Endothelial cell of umbilical vein (primary cell): ENCODE measurements at regions not wholly inside any gene's neighbourhood (a gene's known extent, or its start where the extent isn't known, plus 50 kb on each side); places are given as distances from the start of the nearest gene placed in this dataset.

Experiments used
- BruUV-seq: library from RNA; stranded (reverse); fragments of 400-500 nt; replicated peaks from 2 replicates; lab custom pipeline; 2021; lab: Mats Ljungman, UMichigan
- CTCF ChIA-PET: fragments of 300-600, 350-600 bp; sonication (Branson Sonifier 250); formaldehyde crosslinking; loops from one replicate; lab custom pipeline; 2021; ENCODE audit warnings: antibody characterized with exemption, inconsistent platforms; lab: Charles Lee
- POLR2A ChIA-PET: fragments of 300-600, 350-600 bp; sonication (Branson Sonifier 250); formaldehyde crosslinking; loops from one replicate; lab custom pipeline; 2021; ENCODE audit warnings: antibody characterized with exemption, inconsistent platforms; lab: Charles Lee
- DNase-seq: peaks from one replicate; pipeline ENCODE4 v3.0.0-alpha.2; 2011; ENCODE audit warnings: low read depth, low spot score
- FAIRE-seq: peaks from 2 replicates; lab custom pipeline; 2011; peaks lifted over from hg19 to GRCh38; lab: Jason Lieb, UNC
- H2AFZ ChIP-seq: 2 replicates; pipeline ENCODE4 v1.6.0; 2012; ENCODE audit warnings: low read depth, low read length, control low read depth, inconsistent platforms
- H3K27ac ChIP-seq: 2 replicates; pipeline ENCODE4 v1.5.1; 2011; ENCODE audit warnings: low read depth, mild to moderate bottlenecking, control low read depth, low read length, moderate library complexity; ENCODE audit not compliant: insufficient read depth
- H3K27me3 ChIP-seq, 2 experiments: 2 replicates each; pipeline versions ENCODE4 v1.6.0 to v1.6.1; 2011; ENCODE audit warnings: low read length in 2 of 2, mixed read lengths in 1 of 2; ENCODE audit not compliant: control insufficient read depth in 2 of 2, insufficient read depth in 2 of 2
- H3K36me3 ChIP-seq, 2 experiments: 2 replicates in 1 of 2; 3 replicates in 1 of 2; pipeline ENCODE4 v1.5.1; 2011; ENCODE audit warnings: low read length in 2 of 2, mild to moderate bottlenecking in 1 of 2, moderate library complexity in 1 of 2; ENCODE audit not compliant: control insufficient read depth in 2 of 2, insufficient read depth in 2 of 2; ENCODE audit errors: extremely low read depth in 1 of 2
- H3K4me1 ChIP-seq: 3 replicates; pipeline ENCODE4 v1.5.1; 2011; ENCODE audit warnings: mild to moderate bottlenecking, low read length; ENCODE audit not compliant: control insufficient read depth, insufficient read depth; ENCODE audit errors: extremely low read depth
- H3K4me2 ChIP-seq: 2 replicates; pipeline ENCODE4 v1.6.1; 2011; ENCODE audit warnings: low read length, control low read depth, mixed read lengths; ENCODE audit not compliant: insufficient read depth
- H3K4me3 ChIP-seq, 3 experiments: fragments of 200-600 bp in 1 of 3; sonication (generic), shearing (Covaris generic) in 1 of 3; replicated peaks in 1 of 3; 2 replicates each; pipeline ENCODE4 v1.5.1; 2011 to 2016; ENCODE audit warnings: control low read depth in 3 of 3, low read length in 3 of 3, mild to moderate bottlenecking in 2 of 3, inconsistent platforms in 1 of 3, low read depth in 1 of 3, moderate library complexity in 1 of 3; ENCODE audit not compliant: insufficient read depth in 1 of 3
- H3K79me2 ChIP-seq: 2 replicates; pipeline ENCODE4 v1.6.0; 2012; ENCODE audit warnings: low read length, inconsistent platforms; ENCODE audit not compliant: control insufficient read depth, insufficient read depth
- H3K9ac ChIP-seq: replicated peaks from 2 replicates; pipeline ENCODE3; 2011; ENCODE audit warnings: low read length, control low read depth; ENCODE audit not compliant: insufficient read depth; ENCODE audit errors: extremely low read depth
- H3K9me1 ChIP-seq: replicated peaks from 3 replicates; pipeline ENCODE4 v1.6.0; 2011; ENCODE audit warnings: mild to moderate bottlenecking, low read length; ENCODE audit not compliant: control insufficient read depth, insufficient read depth; ENCODE audit errors: extremely low read depth
- H3K9me3 ChIP-seq: replicated peaks from 2 replicates; pipeline ENCODE4 v1.5.1; 2012; ENCODE audit warnings: low read length, inconsistent platforms; ENCODE audit not compliant: control insufficient read depth, insufficient read depth
- H4K20me1 ChIP-seq: replicated peaks from 2 replicates; pipeline ENCODE3; 2011; ENCODE audit warnings: mild to moderate bottlenecking, low read length; ENCODE audit not compliant: control insufficient read depth, insufficient read depth; ENCODE audit errors: extremely low read depth
- EZH2 ChIP-seq: IDR thresholded peaks from 2 replicates; pipeline ENCODE4 v1.6.1; 2012; ENCODE audit warnings: borderline replicate concordance, low read depth, mild to moderate bottlenecking, moderate library complexity, low read length, inconsistent platforms; ENCODE audit not compliant: severe bottlenecking
- FOS ChIP-seq: IDR thresholded peaks from 2 replicates; pipeline ENCODE4 v1.6.1; 2011; ENCODE audit warnings: mild to moderate bottlenecking, low read length, moderate library complexity, borderline replicate concordance; ENCODE audit not compliant: insufficient read depth
- GATA2 ChIP-seq: IDR thresholded peaks from 2 replicates; pipeline ENCODE4 v1.7.0; 2011; ENCODE audit warnings: low read depth, mild to moderate bottlenecking, moderate library complexity, mixed read lengths, low read length; ENCODE audit not compliant: insufficient read length, insufficient read depth
- JUN ChIP-seq: IDR thresholded peaks from 2 replicates; pipeline ENCODE4 v1.6.1; 2011; ENCODE audit warnings: borderline replicate concordance, low read depth; ENCODE audit not compliant: insufficient read length, insufficient read depth
- MYC ChIP-seq: IDR thresholded peaks from one replicate; pipeline ENCODE4 v1.6.1; 2011; ENCODE audit warnings: mild to moderate bottlenecking, low read depth, low read length
- POLR2A ChIP-seq: IDR thresholded peaks from 2 replicates; pipeline ENCODE4 v1.6.1; 2012; ENCODE audit warnings: low read depth, mild to moderate bottlenecking, control low read depth, low read length
- POLR2AphosphoS5 ChIP-seq: IDR thresholded peaks from 2 replicates; pipeline ENCODE4 v1.6.1; 2012; ENCODE audit warnings: low read depth, mild to moderate bottlenecking, control low read depth, low read length, moderate library complexity; ENCODE audit not compliant: insufficient read depth
- dilution Hi-C: fragments of 300-500 bp; cut with MboI; formaldehyde crosslinking; loops from one replicate; pipeline ENCODE4 v1.15.0; 2019; ENCODE audit warnings: low sequenced_read_pairs; ENCODE audit not compliant: extremely low pct_ligation_motif_present
- intact Hi-C: fragments of 100-400 bp; cut with micrococcal nuclease; formaldehyde crosslinking; loops from one replicate; pipeline ENCODE4 v1.10.0; 2022
- TF ChIP-seq, protein P1 (sequence below): IDR thresholded peaks from 2 replicates; pipeline ENCODE4 v1.6.1; 2011; ENCODE audit not compliant: insufficient read depth, insufficient read length
- TF ChIP-seq, protein P2 (sequence below), 2 donors: IDR thresholded peaks; 1 replicate in 1 of 2; 2 replicates in 1 of 2; pipeline ENCODE4 v1.5.1; 2011; ENCODE audit warnings: low read length in 2 of 2, mild to moderate bottlenecking in 2 of 2, moderate library complexity in 2 of 2, control low read depth in 1 of 2, inconsistent platforms in 1 of 2, low read depth in 1 of 2; ENCODE audit not compliant: insufficient read depth in 1 of 2; ENCODE audit errors: extremely low read depth in 1 of 2

DNA sequence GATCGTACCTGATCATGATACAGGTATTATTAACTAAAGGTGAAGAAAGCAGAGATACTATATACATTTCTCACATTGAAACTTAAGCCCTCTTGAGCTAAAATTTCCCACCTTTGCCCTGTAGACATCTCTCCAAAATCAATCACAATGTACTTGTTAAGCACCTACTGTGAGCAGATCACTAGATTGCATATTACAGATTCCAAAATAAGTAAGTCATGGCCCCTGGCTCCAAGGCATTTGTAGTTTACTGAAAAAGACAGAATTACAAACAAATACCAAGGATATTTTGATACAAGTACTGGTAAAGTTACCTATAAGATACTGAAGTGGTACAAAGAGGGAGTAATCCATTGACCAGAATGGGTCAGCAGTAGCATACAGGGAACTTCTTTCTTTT, 455.3 kb downstream of the STK39 start:
- Histone ChIP-seq H3K9ac (no peak overlapping the region), H3K4me1 (no peaks in the 10 kb centered on the region), H3K27me3 (no peaks in the 10 kb centered on the region), H4K20me1 (no peaks in the 10 kb centered on the region), H3K4me3 (no peak overlapping the region), H3K79me2 (no peaks in the 10 kb centered on the region), H2AFZ (no peak overlapping the region), H3K27ac (no peak overlapping the region), H3K36me3 (no peaks in the 10 kb centered on the region), H3K9me1 (no peaks in the 10 kb centered on the region), H3K9me3 (no peaks in the 10 kb centered on the region), H3K4me2 (no peak overlapping the region)
- FAIRE-seq (no peak), DNase-seq (no peak)
- intact Hi-C loops (no loop called here), dilution Hi-C loops (no loop called here)
- no TSS peak for BruUV-seq
- POLR2A ChIA-PET = no interaction called here
- no peak for TF ChIP-seq POLR2AphosphoS5
- no peak for TF ChIP-seq POLR2A
- TF ChIP-seq, protein P1, sequence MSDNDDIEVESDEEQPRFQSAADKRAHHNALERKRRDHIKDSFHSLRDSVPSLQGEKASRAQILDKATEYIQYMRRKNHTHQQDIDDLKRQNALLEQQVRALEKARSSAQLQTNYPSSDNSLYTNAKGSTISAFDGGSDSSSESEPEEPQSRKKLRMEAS = no peak
- TF ChIP-seq JUN = no peak
- TF ChIP-seq MYC = no peak
- no peak for TF ChIP-seq FOS
- TF ChIP-seq, protein P2, sequence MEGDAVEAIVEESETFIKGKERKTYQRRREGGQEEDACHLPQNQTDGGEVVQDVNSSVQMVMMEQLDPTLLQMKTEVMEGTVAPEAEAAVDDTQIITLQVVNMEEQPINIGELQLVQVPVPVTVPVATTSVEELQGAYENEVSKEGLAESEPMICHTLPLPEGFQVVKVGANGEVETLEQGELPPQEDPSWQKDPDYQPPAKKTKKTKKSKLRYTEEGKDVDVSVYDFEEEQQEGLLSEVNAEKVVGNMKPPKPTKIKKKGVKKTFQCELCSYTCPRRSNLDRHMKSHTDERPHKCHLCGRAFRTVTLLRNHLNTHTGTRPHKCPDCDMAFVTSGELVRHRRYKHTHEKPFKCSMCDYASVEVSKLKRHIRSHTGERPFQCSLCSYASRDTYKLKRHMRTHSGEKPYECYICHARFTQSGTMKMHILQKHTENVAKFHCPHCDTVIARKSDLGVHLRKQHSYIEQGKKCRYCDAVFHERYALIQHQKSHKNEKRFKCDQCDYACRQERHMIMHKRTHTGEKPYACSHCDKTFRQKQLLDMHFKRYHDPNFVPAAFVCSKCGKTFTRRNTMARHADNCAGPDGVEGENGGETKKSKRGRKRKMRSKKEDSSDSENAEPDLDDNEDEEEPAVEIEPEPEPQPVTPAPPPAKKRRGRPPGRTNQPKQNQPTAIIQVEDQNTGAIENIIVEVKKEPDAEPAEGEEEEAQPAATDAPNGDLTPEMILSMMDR (IDR thresholded peaks at IDR 0.05; ENCODE audit: extremely low read depth in 1 of 2, insufficient read depth in 1 of 2, low read depth in 1 of 2, low read length in 2 of 2) = no peak
- no peak for TF ChIP-seq EZH2
- no peak for TF ChIP-seq GATA2
- CTCF ChIA-PET = no interaction called here
